H54 (cell line): ENCODE measurements at regions not wholly inside any gene's neighbourhood (a gene's known extent, or its start where the extent isn't known, plus 50 kb on each side); places are given as distances from the start of the nearest gene placed in this dataset.

Source experiments
- DNase-seq: peaks from one replicate; pipeline ENCODE4 v3.0.0; 2011; ENCODE audit warnings: low spot score, mixed read lengths; ENCODE audit not compliant: insufficient read length
- FAIRE-seq: peaks from 3 replicates; lab custom pipeline; 2011; peaks lifted over from hg19 to GRCh38; lab: Jason Lieb, UNC
- POLR2A ChIP-seq: IDR thresholded peaks from 2 replicates; pipeline ENCODE4 v1.6.1; 2011; ENCODE audit warnings: low read depth, mild to moderate bottlenecking, low read length

DNA sequence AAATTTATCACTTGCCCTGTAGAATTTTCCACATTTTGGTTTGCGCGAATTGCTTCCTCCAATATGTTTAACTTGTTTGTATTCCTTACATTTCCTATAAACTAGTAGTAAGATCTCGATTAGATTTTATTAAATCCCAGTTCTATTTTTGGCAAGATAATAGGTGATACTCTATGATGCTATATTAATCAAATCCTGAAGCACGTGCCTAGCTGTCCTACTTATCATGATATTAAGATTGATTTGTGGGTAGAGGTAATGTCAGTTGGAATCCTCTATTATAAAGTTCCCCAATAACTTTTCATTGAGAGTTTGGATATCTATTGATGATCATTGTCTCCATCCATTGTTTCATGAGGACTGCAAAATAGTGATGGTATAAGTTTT, 82.8 kb upstream of the RIPOR2 start:
- no peak for TF ChIP-seq POLR2A
- no peak for DNase-seq
- no peak for FAIRE-seq

DNA sequence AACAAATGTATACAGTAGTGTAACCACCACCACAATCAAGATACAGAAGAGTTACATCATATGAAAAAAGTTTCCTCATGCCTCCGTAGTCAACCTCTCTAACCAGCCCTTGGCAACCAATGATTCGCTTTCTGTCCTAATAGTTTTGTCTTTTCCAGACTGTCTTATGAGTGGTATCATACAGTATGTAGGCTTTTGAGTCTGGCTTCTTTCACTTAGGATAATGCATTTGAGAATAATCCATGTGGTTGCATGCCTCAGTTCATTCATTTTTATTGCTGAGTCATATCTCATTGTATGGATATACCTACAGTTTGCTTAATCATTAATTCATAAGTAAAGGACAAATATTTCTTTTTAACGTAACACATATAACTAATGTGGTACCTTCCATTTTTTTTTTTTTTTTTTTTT, 86.4 kb upstream of the RIPOR2 start:
- DNase-seq = no peak
- FAIRE-seq = no peak
- no peak for TF ChIP-seq POLR2A

DNA sequence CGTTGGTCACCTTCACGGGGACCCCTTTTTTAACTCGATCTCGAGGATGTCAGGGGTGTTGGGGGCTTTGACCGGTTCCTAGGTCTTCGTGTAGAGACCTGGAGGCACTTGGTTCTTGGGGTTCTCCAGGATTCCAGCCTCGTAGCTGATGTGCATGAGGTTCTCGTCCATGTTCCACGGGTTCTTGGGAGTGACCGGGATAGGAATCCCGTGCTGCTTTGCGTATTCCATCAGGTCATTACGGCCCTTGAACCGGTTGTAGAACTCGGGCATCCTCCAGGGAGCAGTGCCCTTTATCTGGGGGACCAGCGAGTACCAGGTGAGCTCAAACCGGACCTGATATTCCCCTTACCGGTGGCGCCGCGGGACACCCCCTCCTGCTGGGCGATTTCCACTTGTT, 88.0 kb upstream of the RIPOR2 start:
- DNase-seq = no peak
- TF ChIP-seq POLR2A = no peak
- FAIRE-seq = no peak

DNA sequence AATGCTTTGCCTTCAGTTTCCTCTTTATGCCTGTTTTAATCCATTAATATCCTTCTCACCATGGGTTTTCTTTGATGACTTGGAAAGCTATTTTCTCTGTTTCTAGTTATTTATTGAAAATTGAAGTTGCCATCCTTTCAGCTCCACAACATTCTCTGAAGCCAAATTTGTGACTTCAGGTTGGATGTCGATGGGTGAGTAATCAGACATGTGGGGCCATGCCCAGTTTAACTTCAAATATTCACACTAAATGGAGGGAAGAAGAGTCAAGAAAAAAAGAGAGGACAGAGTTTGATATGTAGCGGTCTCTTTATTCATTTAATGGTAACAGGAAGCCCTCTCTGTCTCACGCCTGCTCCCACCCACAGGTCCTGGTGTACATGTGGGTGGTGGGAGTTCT, 89.1 kb upstream of the RIPOR2 start:
- FAIRE-seq (no peak), DNase-seq (no peak)
- no peak for TF ChIP-seq POLR2A

DNA sequence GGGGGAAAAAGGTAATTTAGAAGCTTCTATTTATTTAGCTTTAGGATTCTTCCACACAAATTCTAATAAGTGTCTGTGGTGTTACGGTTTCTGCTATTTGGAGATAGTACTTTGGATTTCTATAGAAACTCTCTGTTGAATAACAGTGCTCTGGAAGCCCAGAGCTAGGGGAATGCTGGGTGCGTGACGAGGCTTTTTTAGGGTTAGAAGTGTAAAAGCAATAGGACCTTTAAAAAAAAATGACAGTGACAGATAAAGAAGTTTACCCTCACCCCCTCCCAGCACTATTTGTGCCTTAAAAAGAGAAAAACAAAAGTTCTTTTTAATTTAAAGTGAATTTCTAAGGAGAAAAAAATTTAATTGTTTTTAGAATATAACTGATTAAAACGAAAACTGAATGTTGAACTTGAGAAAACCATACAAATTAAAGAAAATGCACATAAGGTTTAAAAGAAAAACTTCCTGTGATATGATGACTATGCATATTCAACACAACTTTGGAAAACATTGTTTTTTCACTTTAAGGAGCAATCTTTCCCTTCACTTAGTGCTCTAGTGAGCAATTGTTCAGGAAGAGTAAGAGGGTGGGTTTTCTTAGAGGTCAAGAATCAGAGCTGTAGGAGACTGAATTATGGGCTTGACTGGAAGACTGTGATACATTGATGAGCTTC, 89.6 kb upstream of the RIPOR2 start:
- TF ChIP-seq POLR2A = no peak
- DNase-seq (no peak), FAIRE-seq (no peak)

DNA sequence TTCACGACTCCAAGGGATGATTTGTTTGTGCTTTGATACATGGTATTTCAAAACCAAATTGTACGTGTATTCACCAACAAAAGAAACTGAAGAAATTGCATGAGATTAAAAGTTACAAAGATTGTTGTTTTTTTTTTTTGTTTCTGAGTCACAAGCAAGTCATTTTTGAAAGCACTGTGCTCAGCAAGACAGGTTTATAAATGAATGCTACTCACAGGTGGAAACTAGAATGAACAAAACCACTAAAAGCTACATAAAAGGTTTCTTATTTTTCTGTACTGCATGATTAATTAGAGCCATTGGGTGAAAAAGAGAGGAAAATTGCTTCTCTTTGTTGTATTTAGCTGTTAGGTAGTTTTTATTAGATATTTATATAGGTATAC, 90.2 kb upstream of the RIPOR2 start:
- TF ChIP-seq POLR2A = no peak
- FAIRE-seq (no peak), DNase-seq (no peak)

DNA sequence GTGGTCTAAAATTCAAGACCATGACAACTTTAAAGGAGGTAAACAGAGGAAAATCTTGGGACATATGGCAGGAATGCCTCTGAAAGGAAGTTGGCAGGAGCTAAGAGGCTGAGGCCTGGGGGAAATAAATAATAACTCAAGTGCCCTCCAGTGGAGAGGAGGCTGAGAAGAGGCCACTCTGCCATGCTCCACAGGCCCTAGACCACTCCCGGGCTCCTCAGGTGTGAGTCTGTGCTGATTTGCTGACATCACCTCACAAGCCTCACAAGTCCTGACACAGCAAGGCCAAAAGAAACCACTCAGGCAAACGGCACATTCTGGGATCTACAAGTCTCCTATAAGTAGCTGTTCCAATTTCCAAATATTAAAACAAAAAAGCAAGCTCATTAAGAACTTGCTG, 91.0 kb upstream of the RIPOR2 start:
- TF ChIP-seq POLR2A = no peak
- DNase-seq (no peak), FAIRE-seq (no peak)

DNA sequence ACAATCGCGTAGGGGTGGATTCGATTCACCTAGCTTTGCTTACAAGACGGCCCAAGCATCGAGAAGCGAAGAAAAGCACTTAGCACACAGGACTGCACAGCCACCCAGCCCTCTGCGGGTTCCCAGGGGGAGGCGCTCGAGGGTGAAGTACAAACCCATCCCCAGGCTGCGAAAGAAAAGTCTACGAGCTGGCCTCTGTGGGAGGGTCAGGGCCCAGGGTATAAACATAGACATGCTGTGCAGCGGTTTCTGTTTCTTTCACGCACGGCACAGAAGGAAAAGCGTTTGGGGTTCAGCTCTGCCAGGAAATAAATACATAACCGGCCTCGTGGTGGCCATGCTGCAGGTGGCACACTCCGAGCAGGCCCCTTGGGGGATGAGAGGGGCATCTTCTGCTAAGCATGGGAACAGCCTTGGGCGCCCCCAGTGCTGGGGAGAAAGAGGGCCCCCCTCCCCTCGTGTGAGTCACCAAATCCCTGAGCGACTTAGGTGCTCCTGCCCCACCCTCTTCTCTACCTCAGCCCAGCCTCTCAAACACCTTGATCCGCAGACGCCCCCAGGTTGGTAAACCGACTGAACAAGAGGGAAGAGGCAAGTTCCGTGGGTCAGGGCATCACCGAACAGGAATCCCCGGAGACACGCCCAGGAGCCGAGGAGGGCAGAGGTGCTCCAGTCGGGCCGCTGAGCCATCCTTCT, 91.6 kb upstream of the RIPOR2 start:
- no peak for DNase-seq
- no peak for FAIRE-seq
- no peak for TF ChIP-seq POLR2A

DNA sequence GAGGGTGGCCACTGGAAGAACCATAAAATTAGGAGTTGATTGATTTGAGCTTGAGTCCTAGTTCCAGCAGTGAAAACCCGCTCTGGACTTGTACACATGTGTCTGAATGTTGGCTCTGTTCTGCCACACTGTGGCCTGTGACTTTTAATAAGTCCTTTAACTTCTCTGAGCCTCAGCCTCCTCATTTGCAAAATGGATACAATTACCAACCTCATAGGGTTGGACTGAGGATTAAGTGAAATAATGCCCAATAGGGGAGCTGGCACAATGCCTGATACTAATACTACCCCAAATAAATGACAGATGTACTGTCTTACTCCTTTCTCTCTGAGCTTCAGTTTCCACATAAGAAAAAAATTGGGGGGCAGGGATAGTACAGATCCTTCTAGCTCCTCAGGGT, 92.6 kb upstream of the RIPOR2 start:
- FAIRE-seq (no peak), DNase-seq (no peak)
- no peak for TF ChIP-seq POLR2A

DNA sequence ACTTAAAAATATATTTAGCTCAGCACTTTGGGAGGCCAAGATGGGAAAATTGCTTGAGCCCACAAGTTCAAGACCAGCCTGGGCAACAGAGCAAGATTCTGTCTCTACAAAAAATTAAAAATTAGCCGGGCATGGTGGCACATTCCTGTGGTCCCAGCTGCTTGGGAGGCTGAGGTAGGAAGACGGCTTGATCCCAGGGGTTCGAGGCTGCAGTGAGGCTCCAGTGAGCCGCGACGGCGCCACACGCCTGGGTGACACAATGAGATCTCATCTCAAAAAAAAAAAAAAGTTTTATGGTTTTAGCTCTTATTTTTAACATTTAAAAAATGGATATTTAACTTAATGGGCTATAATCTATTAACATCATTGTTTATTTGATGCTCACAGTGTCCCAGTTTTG, 97.2 kb upstream of the RIPOR2 start:
- FAIRE-seq (no peak), DNase-seq (no peak)
- no peak for TF ChIP-seq POLR2A

DNA sequence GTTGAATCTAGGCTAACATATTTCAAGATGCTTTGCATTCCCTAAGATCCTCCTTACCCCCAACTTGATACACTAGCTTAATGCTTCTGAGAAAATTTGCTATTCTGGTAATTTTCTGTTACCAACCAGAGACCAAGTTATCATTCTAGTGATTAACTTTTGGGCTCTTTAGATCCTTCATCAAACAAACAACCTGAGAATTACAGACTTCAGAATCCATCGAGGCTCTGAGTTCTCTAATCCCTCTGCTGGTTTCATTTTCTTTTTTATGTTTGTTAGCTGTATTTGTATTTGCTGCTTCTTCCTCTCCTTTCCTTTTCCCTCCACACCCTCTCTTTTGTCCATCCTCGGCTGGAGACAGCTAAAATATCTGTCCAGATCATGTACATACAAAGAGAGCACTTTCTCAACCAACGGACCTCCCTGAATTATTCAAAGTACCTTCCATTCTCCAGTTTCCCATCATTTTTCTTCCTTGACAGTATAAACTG, 98.7 kb upstream of the RIPOR2 start:
- FAIRE-seq (no peak), DNase-seq (no peak)
- TF ChIP-seq POLR2A = no peak

DNA sequence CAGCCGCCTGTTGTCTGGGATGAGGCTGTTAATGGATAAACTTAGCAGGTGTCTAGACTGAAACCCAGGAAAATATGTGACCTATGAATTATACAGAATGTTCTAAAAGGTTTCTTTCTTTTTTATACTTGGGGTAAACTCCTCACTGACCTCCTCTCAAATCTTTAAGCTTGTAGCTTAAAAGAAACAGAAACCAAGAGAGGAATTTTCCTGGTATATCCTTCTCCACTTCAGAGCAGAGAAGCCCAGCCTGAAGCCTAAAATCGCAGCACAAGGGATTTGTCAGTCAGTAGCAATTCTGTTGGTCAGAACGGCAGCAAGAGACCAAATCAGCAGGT, 99.4 kb upstream of the RIPOR2 start:
- no peak for TF ChIP-seq POLR2A
- no peak for DNase-seq
- no peak for FAIRE-seq

DNA sequence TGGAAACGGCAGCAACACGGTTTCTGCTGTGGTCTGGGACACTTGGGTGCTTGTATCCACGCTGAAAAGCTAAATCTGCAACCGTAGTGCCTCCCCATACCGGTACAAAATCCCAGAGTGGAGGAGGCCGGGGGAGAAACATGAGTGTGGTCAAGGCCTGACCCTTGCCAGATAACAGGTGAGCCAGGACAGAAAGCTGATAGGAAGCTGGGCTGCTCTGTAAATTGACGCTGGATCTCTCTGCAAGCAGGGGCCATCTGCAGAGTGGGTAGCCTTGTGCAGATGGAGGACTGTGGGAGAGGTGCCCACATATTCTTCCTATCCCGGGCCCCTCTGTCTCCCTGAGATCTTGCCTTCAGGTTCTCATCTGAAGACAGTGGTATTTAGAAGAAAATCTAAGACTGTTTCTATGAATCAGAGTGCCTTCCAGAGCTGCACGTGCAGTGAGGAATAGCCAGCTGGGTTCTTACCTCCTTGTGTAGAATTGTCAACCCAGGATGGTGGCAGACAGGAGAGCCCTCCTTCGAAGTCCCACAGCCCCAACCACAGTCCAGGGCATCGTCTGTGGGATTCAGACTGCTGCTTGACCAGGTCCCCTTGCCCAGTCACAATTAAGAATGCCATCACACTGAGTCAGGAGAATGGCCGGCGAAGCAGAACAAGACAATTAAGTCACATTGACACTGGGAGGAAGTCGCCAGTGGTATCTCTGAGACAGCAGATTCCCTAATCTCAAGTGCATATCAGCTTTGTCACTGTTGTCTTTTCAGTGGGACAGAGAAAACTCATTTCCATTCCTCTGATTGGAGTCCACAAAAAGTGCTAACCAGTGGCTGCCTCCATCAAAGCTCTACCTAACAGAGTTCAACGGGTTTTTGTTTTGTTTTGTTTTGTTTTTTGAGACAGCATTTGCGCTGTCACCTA, 100.0 kb upstream of the RIPOR2 start:
- TF ChIP-seq POLR2A = no peak
- FAIRE-seq (no peak), DNase-seq (no peak)

DNA sequence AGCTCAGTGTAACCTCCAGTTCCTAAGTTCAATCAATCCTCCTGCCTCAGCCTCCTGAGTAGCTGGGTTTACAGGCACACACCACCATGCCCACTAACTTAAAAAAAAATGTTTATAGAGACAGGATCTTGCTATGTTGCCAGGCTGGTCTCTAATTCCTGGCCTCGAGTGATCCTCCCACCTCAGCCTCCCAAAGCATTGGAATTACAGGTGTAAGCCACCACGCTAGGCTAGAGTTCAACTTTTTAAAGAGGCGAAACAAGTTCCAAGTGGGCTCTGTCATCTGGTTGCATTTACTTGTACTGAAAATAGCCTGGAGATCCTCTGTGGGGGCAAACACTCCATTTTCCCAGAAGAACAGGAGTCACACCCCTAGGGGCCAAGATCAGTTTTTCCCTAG, 100.7 kb upstream of the RIPOR2 start:
- TF ChIP-seq POLR2A = no peak
- DNase-seq (no peak), FAIRE-seq (no peak)
